HG02759 (cell line): ENCODE measurements at regions not wholly inside any gene's neighbourhood (a gene's known extent, or its start where the extent isn't known, plus 50 kb on each side); places are given as distances from the start of the nearest gene placed in this dataset.
"Not testable (repeated sequence)": the region's sequence is repeated elsewhere in the genome, so short reads cannot be mapped to it uniquely, and the experiment has no call there.

Experiments
- ATAC-seq: cut with Tn5 transposase; IDR thresholded peaks from one replicate; pipeline ENCODE4 v1.9.1; 2021; ENCODE audit warnings: mild to moderate bottlenecking, moderate library complexity; ENCODE audit not compliant: unreplicated experiment

DNA sequence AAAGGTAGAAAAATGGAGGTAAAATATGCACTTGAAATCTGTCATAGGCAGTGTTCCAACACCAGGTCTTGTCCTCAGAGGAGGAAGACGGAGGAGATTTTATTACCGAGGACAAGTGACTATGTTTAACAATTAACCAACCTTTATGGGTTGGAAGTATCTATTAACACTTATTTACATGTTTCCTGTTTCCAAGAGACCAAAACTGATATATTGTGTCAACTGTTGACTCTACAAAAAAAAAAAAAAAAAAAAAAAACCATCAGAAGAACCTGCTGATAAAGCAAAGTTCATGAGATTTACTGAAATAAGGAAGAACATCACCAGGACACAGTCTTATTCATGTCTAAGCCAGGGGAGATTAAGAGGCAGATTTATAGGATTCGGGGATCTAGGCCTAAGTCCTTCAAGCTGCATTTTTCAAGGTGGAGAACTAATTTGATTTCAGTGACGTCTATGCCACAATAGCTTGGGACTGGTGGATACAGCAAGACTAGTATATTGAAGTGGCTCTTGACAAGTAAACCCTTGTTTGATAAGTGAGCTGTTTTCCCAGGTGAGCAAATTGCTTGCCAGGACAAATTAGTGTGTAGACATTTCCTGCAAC lies 126.6 kb upstream of the NAA20 start:
- no peak for ATAC-seq

DNA sequence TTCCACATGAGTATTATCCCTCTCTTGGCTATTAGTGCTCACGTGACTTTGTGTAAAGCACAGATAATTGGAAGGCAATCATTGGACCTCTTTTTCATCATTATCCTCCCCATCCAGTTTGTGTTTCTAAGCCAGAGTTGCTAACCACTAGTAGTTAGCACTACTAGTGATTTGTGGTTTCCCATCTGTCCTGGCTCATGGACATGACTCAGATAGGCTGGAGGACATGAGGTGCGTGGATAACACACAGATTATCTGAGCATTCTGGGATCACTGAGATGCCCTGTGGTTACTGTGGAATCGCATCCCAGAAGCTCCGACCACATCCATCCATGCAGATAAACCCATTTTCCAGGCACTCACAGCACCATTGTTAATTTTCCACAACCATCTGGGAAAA lies 123.8 kb upstream of the NAA20 start:
- ATAC-seq, result no peak

- ATAC-seq, result no peak
Measured at GRCh38 chr20:19895761-19896160, 121.4 kb upstream of the NAA20 start.

DNA sequence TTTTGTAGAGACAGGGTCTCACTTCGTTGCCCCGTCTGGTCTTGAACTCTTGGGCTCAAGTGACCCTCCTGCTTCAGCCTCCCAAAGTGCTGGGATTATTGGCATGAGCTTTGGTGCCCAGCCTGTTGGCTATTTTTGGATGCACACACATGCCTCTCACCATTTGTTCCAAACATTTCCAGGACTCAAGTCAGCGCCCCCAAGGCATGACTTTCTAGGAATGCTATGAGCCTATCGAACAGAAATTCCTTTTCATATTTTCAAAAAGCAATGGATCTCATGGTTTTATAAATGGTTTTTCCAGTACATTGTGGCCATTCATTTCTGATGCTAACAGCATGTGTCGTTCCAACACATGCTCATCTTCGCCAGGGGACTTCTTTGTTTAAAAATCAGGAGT lies 119.3 kb upstream of the NAA20 start:
- no peak for ATAC-seq

GRCh38 chr20:19901226-19901625 lies 115.9 kb upstream of the NAA20 start:
- no peak for ATAC-seq

- peak; percentile 54 for ATAC-seq
Measured at GRCh38 chr20:19903168-19903811, 113.9 kb upstream of the NAA20 start.

DNA sequence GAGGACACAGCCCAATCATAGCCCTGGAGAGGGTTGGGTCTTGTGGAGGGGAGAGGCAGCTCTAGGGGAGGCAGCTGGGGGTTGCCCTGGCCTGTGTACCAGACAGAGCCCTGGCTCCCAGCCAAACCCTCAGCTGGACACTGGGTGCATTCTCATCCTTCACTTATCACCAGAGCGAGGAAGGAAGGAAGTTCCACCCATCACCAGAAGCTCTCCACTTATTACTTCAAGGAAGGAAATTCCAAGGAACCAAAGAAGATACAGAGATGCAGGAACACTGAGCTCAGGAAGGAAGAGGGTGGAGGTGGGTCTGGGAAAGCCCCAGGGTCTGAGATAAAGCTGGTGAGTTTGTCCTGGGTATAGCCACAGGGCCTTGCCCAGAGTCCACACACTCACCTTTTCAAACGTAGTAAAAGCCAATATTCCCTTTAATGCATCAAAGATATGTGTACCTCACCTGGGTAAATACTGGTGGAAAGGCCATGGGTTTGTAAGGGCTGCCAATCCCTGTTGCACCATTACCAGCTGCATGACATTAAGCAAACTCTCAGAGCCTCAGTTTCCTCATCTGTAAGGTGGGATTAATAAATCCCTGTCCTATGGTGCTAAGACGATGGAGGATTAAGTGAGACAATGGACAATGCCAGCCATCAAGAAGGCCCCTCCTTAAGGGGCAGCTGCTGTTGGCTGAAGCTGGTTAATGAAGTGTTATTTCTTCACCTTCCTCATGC lies 109.7 kb upstream of the NAA20 start:
- ATAC-seq, result no peak

- no peak for ATAC-seq
Measured at GRCh38 chr20:19908576-19908975, 108.6 kb upstream of the NAA20 start.

DNA sequence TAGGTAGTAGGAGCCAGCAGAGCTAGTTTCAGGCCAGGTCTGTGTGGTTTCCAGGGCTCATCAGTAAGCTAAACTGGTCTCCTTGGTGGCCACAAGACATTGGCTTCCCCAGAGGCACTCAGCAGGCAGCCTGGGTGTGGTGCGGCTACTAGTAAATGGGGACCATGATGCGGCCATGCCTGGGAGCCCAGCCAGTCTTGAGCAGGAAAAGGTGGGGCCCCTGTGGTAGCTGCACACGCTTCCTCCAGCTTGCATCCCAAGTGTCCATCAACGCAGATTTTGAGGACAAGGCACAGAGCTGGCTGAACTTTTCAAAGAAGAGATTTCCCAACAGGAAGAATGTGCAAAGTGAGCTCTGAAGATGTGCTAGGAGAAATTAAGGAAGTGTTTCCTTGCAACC lies 107.4 kb upstream of the NAA20 start:
- no peak for ATAC-seq

DNA sequence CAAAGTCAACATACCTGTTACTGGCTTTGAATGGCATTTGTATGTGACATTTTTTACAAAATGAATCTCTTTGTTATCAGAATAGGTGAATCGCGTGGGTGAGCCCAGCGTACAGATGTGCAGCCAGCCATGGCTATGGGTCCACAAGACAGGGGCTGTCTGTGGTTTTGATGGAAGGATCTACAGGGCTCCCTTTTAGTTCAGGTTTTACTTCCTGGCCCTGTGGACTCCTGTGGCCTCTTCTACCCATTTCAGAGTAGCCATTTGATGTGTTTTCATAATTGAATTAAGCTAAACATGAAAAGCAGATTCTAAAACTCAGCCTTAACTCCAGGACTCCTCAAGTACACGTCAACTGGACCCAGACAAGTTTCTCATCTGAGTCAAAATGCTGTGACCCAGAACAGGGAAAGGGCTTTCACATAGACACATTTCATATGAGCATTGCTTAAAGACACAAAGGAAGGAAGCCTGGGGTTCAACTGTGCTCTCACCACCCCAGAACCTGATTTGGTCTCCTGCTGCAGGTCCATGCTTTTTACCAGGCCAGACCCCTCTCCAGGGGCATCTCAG lies 105.3 kb upstream of the NAA20 start:
- no peak for ATAC-seq

DNA sequence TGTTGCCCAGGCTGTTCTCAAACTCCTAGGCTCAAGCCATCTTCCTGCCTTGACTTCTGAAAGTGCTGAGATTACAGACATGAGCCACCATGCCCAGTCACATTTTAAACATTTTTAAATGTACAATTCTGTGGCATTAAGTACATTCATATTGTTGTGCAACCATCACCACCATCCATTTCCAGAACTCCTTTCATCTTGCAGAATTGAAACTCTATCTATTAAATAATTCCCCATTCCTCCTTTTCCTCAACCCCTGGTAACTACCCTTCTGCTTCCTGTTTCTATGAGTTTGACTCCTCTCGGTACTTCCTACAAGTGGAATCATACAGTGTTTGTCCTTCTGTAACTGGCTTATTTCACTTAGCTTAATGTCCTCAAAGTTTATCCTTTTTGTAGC lies 103.8 kb upstream of the NAA20 start:
- no peak for ATAC-seq

DNA sequence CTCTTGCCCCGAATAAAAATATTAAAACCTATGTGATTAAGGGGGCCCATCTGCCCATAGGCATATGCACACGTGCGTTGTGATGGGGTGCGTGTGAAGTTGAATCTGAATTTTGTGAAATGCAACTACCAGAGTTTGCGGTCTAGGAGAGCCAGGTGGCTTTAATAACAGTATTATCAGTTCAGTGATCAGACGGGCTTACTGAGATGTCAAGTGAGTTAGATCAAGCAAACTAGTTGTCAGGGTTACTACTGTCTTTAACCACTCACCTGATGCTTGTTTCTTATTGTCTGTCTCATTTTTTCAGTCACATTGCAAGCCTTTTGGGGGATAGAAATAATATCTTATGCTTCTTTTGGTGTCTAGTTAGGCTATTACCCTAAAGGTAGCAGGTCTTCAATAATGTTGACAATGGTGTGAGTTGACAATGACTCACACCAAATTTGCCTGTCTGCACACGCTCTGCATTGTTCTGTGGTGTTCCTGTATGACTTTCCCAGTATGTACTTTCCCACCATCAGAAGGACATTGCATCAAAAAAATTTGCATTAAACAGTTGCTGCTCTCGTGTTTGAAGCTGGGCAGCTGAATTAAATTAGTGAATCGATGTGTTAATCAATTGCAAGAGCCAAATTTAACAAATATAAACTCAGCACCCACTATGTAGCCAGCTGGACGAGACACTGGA lies 103.1 kb upstream of the NAA20 start:
- ATAC-seq, result peak; percentile 45

- no peak for ATAC-seq
Measured at GRCh38 chr20:19915111-19915798, 101.9 kb upstream of the NAA20 start.

DNA sequence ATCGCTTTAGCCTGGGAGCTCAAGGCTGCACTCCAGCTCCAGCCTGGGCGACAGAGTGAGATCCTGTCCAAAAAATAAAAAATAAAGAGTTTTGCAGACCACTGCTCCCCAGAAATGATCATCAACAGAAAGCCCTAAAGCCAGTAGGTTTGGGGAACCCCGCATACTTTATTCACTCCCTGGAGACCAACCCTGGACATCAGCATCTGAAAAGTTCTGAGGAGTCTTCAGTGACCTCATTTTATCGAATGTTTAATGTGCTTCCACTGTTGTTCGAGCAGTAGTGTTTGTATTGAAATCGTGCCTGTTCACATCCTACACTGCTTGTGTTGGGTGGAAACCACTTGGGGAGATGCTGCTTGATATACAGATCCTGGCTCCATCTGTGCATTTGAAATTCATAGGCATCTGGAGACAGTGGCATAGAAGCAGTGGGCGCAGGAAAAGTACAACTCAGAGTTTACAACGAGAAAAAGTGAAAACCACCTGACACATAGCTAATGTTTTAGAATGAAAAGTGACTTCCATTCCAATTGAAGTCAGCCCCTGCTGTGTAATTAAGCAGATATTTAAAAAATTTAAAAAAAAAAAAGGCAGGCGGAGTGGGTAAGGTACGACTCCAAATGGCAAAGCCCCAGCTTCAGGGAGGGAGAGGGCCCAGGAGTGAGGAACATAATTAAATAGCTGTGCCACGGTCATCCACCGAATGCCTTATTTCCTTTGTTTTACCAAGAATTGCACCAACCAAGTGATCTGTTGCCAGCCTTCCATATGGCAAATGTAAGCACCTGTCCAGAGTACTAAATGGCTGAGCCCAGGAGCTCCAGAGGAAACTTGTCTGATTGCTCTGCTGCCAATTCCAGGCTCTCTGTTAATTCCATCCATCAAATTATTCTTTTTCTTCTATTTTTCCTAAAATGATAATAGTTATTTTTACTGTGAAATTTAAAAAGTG lies 100.4 kb upstream of the NAA20 start:
- ATAC-seq, result no peak

GRCh38 chr20:19918965-19919329 lies 98.2 kb upstream of the NAA20 start:
- ATAC-seq, result no peak

GRCh38 chr20:19920381-19921138 lies 96.6 kb upstream of the NAA20 start:
- ATAC-seq, result no peak

GRCh38 chr20:19921284-19921793 lies 95.8 kb upstream of the NAA20 start:
- no peak for ATAC-seq

- not testable (repeated sequence) for ATAC-seq
Measured at GRCh38 chr20:19921829-19922228, 95.3 kb upstream of the NAA20 start.

GRCh38 chr20:19922716-19923115 lies 94.4 kb upstream of the NAA20 start:
- no peak for ATAC-seq
